HepG2 (cell line): ENCODE measurements at regions not wholly inside any gene's neighbourhood (a gene's known extent, or its start where the extent isn't known, plus 50 kb on each side); places are given as distances from the start of the nearest gene placed in this dataset.
A peak's percentile ranks its signal among the peaks of the same experiment; 100 is the strongest.

Experiments used
- ATAC-seq: fragments of 200-7000 bp; cut with Tn5 transposase; 3 replicates; pipeline ENCODE4 v1.9.1; 2020; ENCODE audit warnings: mild to moderate bottlenecking, moderate library complexity
- BruUV-seq: library from RNA; stranded (reverse); fragments of 400-500 nt; replicated peaks from 2 replicates; lab custom pipeline; 2021; lab: Mats Ljungman, UMichigan
- CTCF ChIA-PET: fragments of 300-600 bp; formaldehyde crosslinking; extraction: SDS; loops from one replicate; lab custom pipeline; 2021; ENCODE audit warnings: low total read pairs, inconsistent platforms, low intra/inter-chr PET ratio; lab: Yijun Ruan, JAX
- POLR2A ChIA-PET: fragments of 350-600 bp; sonication (Branson Sonifier 250); formaldehyde crosslinking; loops from one replicate; lab custom pipeline; 2020; ENCODE audit warnings: antibody characterized with exemption, inconsistent platforms; lab: Yijun Ruan, JAX
- DNase-seq: peaks from one replicate; pipeline ENCODE4 v3.0.0-alpha.2; 2015; ENCODE audit warnings: low spot score
- FAIRE-seq: peaks from 3 replicates; lab custom pipeline; 2011; peaks lifted over from hg19 to GRCh38; lab: Jason Lieb, UNC
- H2AFZ ChIP-seq: one replicate; pipeline ENCODE4 v1.6.1; 2011; ENCODE audit warnings: low read length, inconsistent platforms
- H3K27ac ChIP-seq: fragments of 300-600 bp; 3 replicates; pipeline ENCODE4 v1.8.0; 2011; ENCODE audit warnings: mixed run types, mild to moderate bottlenecking, mixed read lengths, low read length, inconsistent platforms; ENCODE audit not compliant: insufficient read depth; ENCODE audit errors: extremely low read length
- H3K27me3 ChIP-seq, 2 experiments: fragments of 200-600 bp in 1 of 2; 2 replicates in 1 of 2; 3 replicates in 1 of 2; pipeline versions ENCODE4 v1.6.0 to v1.8.0; 2011; ENCODE audit warnings: low read length in 2 of 2, mild to moderate bottlenecking in 2 of 2, moderate library complexity in 2 of 2, inconsistent platforms in 1 of 2; ENCODE audit not compliant: insufficient read depth in 2 of 2, control insufficient read depth in 1 of 2
- H3K36me3 ChIP-seq, 2 experiments: fragments of 200-600 bp in 1 of 2; replicated peaks in 1 of 2; 2 replicates in 1 of 2; 3 replicates in 1 of 2; pipeline versions ENCODE4 v1.5.1 to v1.8.0; 2011; ENCODE audit warnings: low read length in 2 of 2, inconsistent platforms in 1 of 2; ENCODE audit not compliant: insufficient read depth in 2 of 2, control insufficient read depth in 1 of 2
- H3K4me1 ChIP-seq: 2 replicates; pipeline ENCODE4 v1.5.1; 2012; ENCODE audit warnings: low read length, inconsistent platforms; ENCODE audit not compliant: insufficient read depth
- H3K4me2 ChIP-seq: 2 replicates; pipeline ENCODE4 v1.6.0; 2011; ENCODE audit warnings: low read depth, low read length, inconsistent platforms
- H3K4me3 ChIP-seq, 3 experiments: fragments of 200-600 bp in 1 of 3; sonication (generic), shearing (Covaris generic) in 1 of 3; replicated peaks in 1 of 3; 2 replicates each; pipeline ENCODE4 v1.5.1; 2011 to 2016; ENCODE audit warnings: low read length in 3 of 3, inconsistent platforms in 2 of 3, low read depth in 2 of 3, mild to moderate bottlenecking in 2 of 3, control low read depth in 1 of 3, mixed read lengths in 1 of 3; ENCODE audit not compliant: insufficient read depth in 1 of 3
- H3K79me2 ChIP-seq: one replicate; pipeline ENCODE4 v1.6.1; 2011; ENCODE audit warnings: low read length, inconsistent platforms; ENCODE audit not compliant: insufficient read depth
- H3K9ac ChIP-seq: 2 replicates; pipeline ENCODE4 v1.6.0; 2011; ENCODE audit warnings: mild to moderate bottlenecking, low read depth, low read length, inconsistent platforms; ENCODE audit not compliant: insufficient read depth
- H3K9me3 ChIP-seq: 2 replicates; pipeline ENCODE4 v1.5.1; 2012; ENCODE audit warnings: mild to moderate bottlenecking, low read length
- H4K20me1 ChIP-seq: 2 replicates; pipeline ENCODE4 v1.6.0; 2011; ENCODE audit warnings: inconsistent platforms, mild to moderate bottlenecking, low read length, moderate library complexity; ENCODE audit not compliant: insufficient read depth
- ASH2L ChIP-seq: fragments of 300-600, 200-600 bp; sonication (generic); IDR thresholded peaks from 2 replicates; pipeline ENCODE4 v1.7.0; 2017; ENCODE audit warnings: low read depth, mild to moderate bottlenecking, moderate library complexity, mixed read lengths, low read length; ENCODE audit not compliant: insufficient read length
- DMTF1 ChIP-seq: sonication (generic); formaldehyde crosslinking; IDR thresholded peaks from 2 replicates; pipeline ENCODE4 v1.4.0; 2020; ENCODE audit warnings: mild to moderate bottlenecking, missing genetic modification reagents
- DR1 ChIP-seq: sonication (generic); formaldehyde crosslinking; IDR thresholded peaks from 2 replicates; pipeline ENCODE4 v1.8.0; 2021; ENCODE audit warnings: mild to moderate bottlenecking, missing genetic modification reagents, inconsistent platforms
- FOSL2 ChIP-seq: sonication (generic); formaldehyde crosslinking; IDR thresholded peaks from 2 replicates; pipeline ENCODE4 v1.4.0; 2020; ENCODE audit warnings: missing genetic modification reagents
- GZF1 ChIP-seq: sonication (generic); formaldehyde crosslinking; IDR thresholded peaks from 2 replicates; pipeline ENCODE4 v1.5.1; 2020; ENCODE audit warnings: mild to moderate bottlenecking, missing genetic modification reagents
- HCFC1 ChIP-seq: fragments of 150-350 bp; IDR thresholded peaks from 2 replicates; pipeline ENCODE4 v1.6.1; 2014; ENCODE audit warnings: low read depth, low read length
- KDM5A ChIP-seq: fragments of 200-600 bp; sonication (generic); IDR thresholded peaks from 2 replicates; pipeline ENCODE4 v1.7.0; 2018; ENCODE audit warnings: antibody characterized with exemption, mild to moderate bottlenecking, low read length, borderline replicate concordance
- NCOA5 ChIP-seq: sonication (generic); formaldehyde crosslinking; IDR thresholded peaks from 2 replicates; pipeline ENCODE4 v1.4.0; 2020; ENCODE audit warnings: missing genetic modification reagents
- PLRG1 ChIP-seq: fragments of 450-650 bp; conservative IDR thresholded peaks from 2 replicates; pipeline ENCODE4 v1.6.1; 2016
- SP1 ChIP-seq, 2 experiments: fragments of 450-650 bp in 1 of 2; sonication (generic) in 1 of 2; formaldehyde crosslinking in 1 of 2; IDR thresholded peaks; 2 replicates each; pipeline versions ENCODE4 v1.4.0 to v1.6.1; 2016 to 2020; ENCODE audit warnings: missing genetic modification reagents in 1 of 2
- THYN1 ChIP-seq: sonication (generic); formaldehyde crosslinking; IDR thresholded peaks from 2 replicates; pipeline ENCODE4 v1.8.1; 2023; ENCODE audit warnings: low read depth, mild to moderate bottlenecking, moderate library complexity, missing genetic modification reagents, borderline replicate concordance
- ZHX1 ChIP-seq: sonication (generic); formaldehyde crosslinking; IDR thresholded peaks from 2 replicates; pipeline ENCODE4 v1.8.1; 2022; ENCODE audit warnings: low read depth, mild to moderate bottlenecking, missing genetic modification reagents
- ZNF263 ChIP-seq: sonication (generic); formaldehyde crosslinking; IDR thresholded peaks from 2 replicates; pipeline ENCODE4 v1.4.0; 2020; ENCODE audit warnings: missing genetic modification reagents
- ZNF468 ChIP-seq: sonication (generic); formaldehyde crosslinking; IDR thresholded peaks from 2 replicates; pipeline ENCODE4 v1.8.0; 2022; ENCODE audit warnings: mild to moderate bottlenecking, moderate library complexity, missing genetic modification reagents
- ZNF510 ChIP-seq: sonication (generic); formaldehyde crosslinking; IDR thresholded peaks from 2 replicates; pipeline ENCODE4 v1.4.0; 2020; ENCODE audit warnings: low read depth, mild to moderate bottlenecking, missing genetic modification reagents
- ZNF615 ChIP-seq: sonication (generic); formaldehyde crosslinking; IDR thresholded peaks from 2 replicates; pipeline ENCODE4 v1.5.0; 2020; ENCODE audit warnings: mild to moderate bottlenecking, missing genetic modification reagents, borderline replicate concordance
- WGBS: methylation state at CpG from one replicate; pipeline ENCODE4 v1.1.6; 2017; ENCODE audit warnings: low lambda C conversion rate; 5-methylcytosine and 5-hydroxymethylcytosine counted together
- in situ Hi-C: cut with HindIII; loops from 2 replicates; pipeline ENCODE4 v1.10.0; 2017; ENCODE audit warnings: low pct_unique_long_range_greater_than_20kb; ENCODE audit not compliant: extremely low pct_ligation_motif_present
- intact Hi-C: fragments of 100-400 bp; cut with micrococcal nuclease; formaldehyde crosslinking; loops from one replicate; pipeline ENCODE4 v1.10.0; 2022; ENCODE audit not compliant: unreplicated experiment

- H3K9ac ChIP-seq = no peak overlapping the region
Observed at GRCh38 chr1:244353551-244354091, 98.1 kb downstream of the ADSS2 start.

GRCh38 chr1:244354810-244355278 is 96.9 kb downstream of the ADSS2 start:
- in situ Hi-C loops = no loop called here
- no peak overlapping the region for H2AFZ ChIP-seq
- no TSS peak for BruUV-seq
- TF ChIP-seq DMTF1 (CRISPR knock-in tag) = no peak
- TF ChIP-seq SP1 (IDR thresholded peaks at IDR 0.05) = no peak
- TF ChIP-seq SP1 (CRISPR knock-in tag; IDR thresholded peaks at IDR 0.05) = no peak
- no peak for TF ChIP-seq ZNF263 (CRISPR knock-in tag)
- TF ChIP-seq PLRG1 = no peak
- no peak for TF ChIP-seq HCFC1
- TF ChIP-seq NCOA5 = no peak
- no peak for TF ChIP-seq KDM5A
- no peak for TF ChIP-seq ZNF615 (CRISPR knock-in tag)
- no peak for TF ChIP-seq ZNF468 (CRISPR knock-in tag)
- TF ChIP-seq ZNF510 (CRISPR knock-in tag) = no peak
- no peak for TF ChIP-seq ZHX1 (CRISPR knock-in tag)
- TF ChIP-seq DR1 (CRISPR knock-in tag) = no peak
- TF ChIP-seq ASH2L = no peak
- no peak for TF ChIP-seq GZF1 (CRISPR knock-in tag)

More at GRCh38 chr1:244353551-244354091, 98.1 kb downstream of the ADSS2 start:
- BruUV-seq = no TSS peak
- Histone ChIP-seq H3K36me3 (no peaks in the 10 kb centered on the region), H3K9me3 (no peaks in the 10 kb centered on the region), H2AFZ (no peak overlapping the region)
- ATAC-seq = peak; percentile 78
- TF ChIP-seq FOSL2 (CRISPR knock-in tag) (peak; percentile 75), THYN1 (CRISPR knock-in tag) (no peak)
- TF ChIP-seq, all 625 proteins: peak for 1
- Histone ChIP-seq H3K4me2 (no peak overlapping the region), H3K27me3 (peaks cover 0 to 21% of the 10 kb centered on the region in 2 experiments; a peak in 3 of 5 replicates), H4K20me1 (no peaks in the 10 kb centered on the region), H3K79me2 (no peaks in the 10 kb centered on the region), H3K4me3 (no peak overlapping the region), H3K27ac (no peak overlapping the region), H3K4me1 (no peaks in the 10 kb centered on the region)
- ChIA-PET POLR2A (no interaction called here), CTCF (no interaction called here)
- 19% methylated on average over 5 of the region's 7 CpGs for WGBS
- no peak for FAIRE-seq
- in situ Hi-C loops (no loop called here), intact Hi-C loops (no loop called here)
- DNase-seq = peak; percentile 37

More at GRCh38 chr1:244354810-244355278, 96.9 kb downstream of the ADSS2 start:
- POLR2A ChIA-PET = no interaction called here
- no peak overlapping the region for H3K27ac ChIP-seq
- H3K4me3 ChIP-seq = no peak overlapping the region
- peaks cover 0 to 16% of the 10 kb centered on the region in 2 experiments; a peak in 3 of 5 replicates for H3K27me3 ChIP-seq
- WGBS = 31% methylated on average over 5 of the region's 5 CpGs
- ATAC-seq (no peak), DNase-seq (no peak), FAIRE-seq (no peak)
- no peaks in the 10 kb centered on the region for H3K36me3 ChIP-seq
- intact Hi-C loops = no loop called here
- H3K4me1 ChIP-seq = no peaks in the 10 kb centered on the region
- H3K9me3 ChIP-seq = no peaks in the 10 kb centered on the region
- no peaks in the 10 kb centered on the region for H3K79me2 ChIP-seq
- no peak overlapping the region for H3K9ac ChIP-seq
- no peaks in the 10 kb centered on the region for H4K20me1 ChIP-seq
- CTCF ChIA-PET = no interaction called here
- no peak overlapping the region for H3K4me2 ChIP-seq
